HTR-8/SVneo (cell line): ENCODE measurements at regions not wholly inside any gene's neighbourhood (a gene's known extent, or its start where the extent isn't known, plus 50 kb on each side); places are given as distances from the start of the nearest gene placed in this dataset.

Source experiments
- DNase-seq: peaks from one replicate; pipeline ENCODE4 v3.0.0; 2011; ENCODE audit warnings: low spot score, mixed read lengths; ENCODE audit not compliant: insufficient read length
- FAIRE-seq: peaks from 2 replicates; lab custom pipeline; 2011; peaks lifted over from hg19 to GRCh38; lab: Jason Lieb, UNC

- peak; percentile 57 for DNase-seq
- peak; percentile 93 for FAIRE-seq
These were observed 295.1 kb upstream of the PLET1 start for GRCh38 chr11:112555491-112556364.

- DNase-seq (no peak), FAIRE-seq (peak; percentile 38)
These were observed 298.0 kb upstream of the PLET1 start for GRCh38 chr11:112558691-112559090.

- no peak for DNase-seq
- peak; percentile 91 for FAIRE-seq
These were observed 303.1 kb upstream of the PLET1 start for GRCh38 chr11:112563808-112564207.

- peak; percentile 32 for DNase-seq
- FAIRE-seq = no peak
These were observed 303.7 kb upstream of the PLET1 start for GRCh38 chr11:112564228-112564955.

- FAIRE-seq (no peak), DNase-seq (no peak)
These were observed 304.9 kb upstream of the PLET1 start for GRCh38 chr11:112565551-112565950.

- peak; percentile 40 for FAIRE-seq
- no peak for DNase-seq
These were observed 305.5 kb upstream of the PLET1 start for GRCh38 chr11:112566124-112566523.

GRCh38 chr11:112570333-112570732 is 309.7 kb upstream of the PLET1 start:
- no peak for DNase-seq
- FAIRE-seq = no peak

GRCh38 chr11:112579282-112579681 is 318.6 kb upstream of the PLET1 start:
- no peak for DNase-seq
- FAIRE-seq = peak; percentile 51

- FAIRE-seq = no peak
- no peak for DNase-seq
These were observed 320.2 kb upstream of the PLET1 start for GRCh38 chr11:112580864-112581263.

GRCh38 chr11:112581747-112582146 is 321.1 kb upstream of the PLET1 start:
- no peak for DNase-seq
- no peak for FAIRE-seq

- FAIRE-seq (no peak), DNase-seq (no peak)
These were observed 321.7 kb upstream of the PLET1 start for GRCh38 chr11:112582366-112582765.

GRCh38 chr11:112583261-112583893 is 322.7 kb upstream of the PLET1 start:
- DNase-seq (no peak), FAIRE-seq (no peak)

GRCh38 chr11:112584672-112585071 is 324.0 kb upstream of the PLET1 start:
- FAIRE-seq (peak; percentile 85), DNase-seq (no peak)

- FAIRE-seq = no peak
- no peak for DNase-seq
These were observed 327.0 kb upstream of the PLET1 start for GRCh38 chr11:112587664-112588063.

- FAIRE-seq (peak; percentile 91), DNase-seq (peak; percentile 82)
These were observed 327.6 kb upstream of the PLET1 start for GRCh38 chr11:112588252-112588694.

- DNase-seq (no peak), FAIRE-seq (no peak)
These were observed 328.5 kb upstream of the PLET1 start for GRCh38 chr11:112589155-112589554.

GRCh38 chr11:112590764-112591163 is 330.1 kb upstream of the PLET1 start:
- DNase-seq = no peak
- no peak for FAIRE-seq

- DNase-seq (no peak), FAIRE-seq (no peak)
These were observed 332.8 kb upstream of the PLET1 start for GRCh38 chr11:112593440-112593839.

GRCh38 chr11:112596324-112596723 is 335.7 kb upstream of the PLET1 start:
- DNase-seq (no peak), FAIRE-seq (no peak)

- no peak for DNase-seq
- no peak for FAIRE-seq
These were observed 336.7 kb upstream of the PLET1 start for GRCh38 chr11:112597286-112597790.

- DNase-seq = no peak
- no peak for FAIRE-seq
These were observed 338.6 kb upstream of the PLET1 start for GRCh38 chr11:112599265-112599664.
